Activated B cell treated with CpG ODN at 0.5 μM for 24 hours (primary cell): ENCODE measurements at regions not wholly inside any gene's neighbourhood (a gene's known extent, or its start where the extent isn't known, plus 50 kb on each side); places are given as distances from the start of the nearest gene placed in this dataset.

ENCODE experiments used
- ATAC-seq: fragments of 200-7000 bp; cut with Tn5 transposase; one replicate; pipeline ENCODE4 v1.10.0; 2021; ENCODE audit warnings: low read depth, mild to moderate bottlenecking, moderate library complexity
- CTCF ChIA-PET: fragments of 350-600 bp; sonication (Branson Sonifier 250); formaldehyde crosslinking; loops from one replicate; lab custom pipeline; 2021; ENCODE audit warnings: antibody characterized with exemption; lab: Charles Lee
- POLR2A ChIA-PET: fragments of 350-600 bp; sonication (Branson Sonifier 250); formaldehyde crosslinking; loops from one replicate; lab custom pipeline; 2021; ENCODE audit warnings: antibody characterized with exemption; lab: Charles Lee
- DNase-seq: peaks from one replicate; pipeline ENCODE4 v3.0.0; 2022
- H3K27ac Mint-ChIP-seq: one replicate; pipeline ENCODE4 v1.8.0; 2020; ENCODE audit warnings: mixed read lengths
- H3K27me3 Mint-ChIP-seq: one replicate; pipeline ENCODE4 v1.8.0; 2021; ENCODE audit warnings: mixed read lengths
- H3K36me3 Mint-ChIP-seq: one replicate; pipeline ENCODE4 v1.8.0; 2021; ENCODE audit warnings: low read depth, mixed read lengths
- H3K4me1 Mint-ChIP-seq: one replicate; pipeline ENCODE4 v1.8.0; 2021; ENCODE audit warnings: mixed read lengths
- H3K4me3 Mint-ChIP-seq: one replicate; pipeline ENCODE4 v1.8.0; 2020; ENCODE audit warnings: mild to moderate bottlenecking, mixed read lengths
- H3K9me3 Mint-ChIP-seq: one replicate; pipeline ENCODE4 v1.8.0; 2020; ENCODE audit warnings: mixed read lengths
- CTCF ChIP-seq: fragments of 200-600 bp; IDR thresholded peaks from one replicate; pipeline ENCODE4 v1.8.0; 2022; ENCODE audit warnings: antibody characterized with exemption, mild to moderate bottlenecking
- intact Hi-C: fragments of 100-400 bp; cut with micrococcal nuclease; formaldehyde crosslinking; loops from one replicate; pipeline ENCODE4 v1.15.1; 2024

- Mint-ChIP-seq H3K27ac (no peak overlapping the region), H3K27me3 (no peaks in the 10 kb centered on the region), H3K4me3 (no peak overlapping the region), H3K4me1 (no peaks in the 10 kb centered on the region), H3K36me3 (no peaks in the 10 kb centered on the region), H3K9me3 (peaks cover 14% of the 10 kb centered on the region)
- intact Hi-C loops, result no loop called here
- no peak for DNase-seq
- ATAC-seq, result no peak
- ChIA-PET POLR2A (no interaction called here), CTCF (no interaction called here)
- TF ChIP-seq CTCF, result no peak
Measured at GRCh38 chr4:171170671-171171070, 642.5 kb upstream of the GALNTL6 start.

GRCh38 chr4:171169396-171169795 is 643.8 kb upstream of the GALNTL6 start:
- DNase-seq, result no peak
- Mint-ChIP-seq H3K9me3 (peaks cover 14% of the 10 kb centered on the region), H3K27ac (no peak overlapping the region), H3K27me3 (no peaks in the 10 kb centered on the region), H3K4me3 (no peak overlapping the region), H3K4me1 (no peaks in the 10 kb centered on the region), H3K36me3 (no peaks in the 10 kb centered on the region)
- TF ChIP-seq CTCF, result no peak
- POLR2A ChIA-PET, result no interaction called here
- ATAC-seq, result no peak
- intact Hi-C loops, result no loop called here
- CTCF ChIA-PET, result no interaction called here

GRCh38 chr4:171162478-171162877 is 650.7 kb upstream of the GALNTL6 start:
- H3K4me3 Mint-ChIP-seq, result no peak overlapping the region
- no peaks in the 10 kb centered on the region for H3K36me3 Mint-ChIP-seq
- H3K27me3 Mint-ChIP-seq, result no peaks in the 10 kb centered on the region
- intact Hi-C loops, result no loop called here
- ChIA-PET POLR2A (no interaction called here), CTCF (no interaction called here)
- no peaks in the 10 kb centered on the region for H3K4me1 Mint-ChIP-seq
- H3K27ac Mint-ChIP-seq, result no peak overlapping the region
- DNase-seq (no peak), ATAC-seq (no peak)
- H3K9me3 Mint-ChIP-seq, result peaks cover 4% of the 10 kb centered on the region
- no peak for TF ChIP-seq CTCF

- DNase-seq (no peak), ATAC-seq (no peak)
- TF ChIP-seq CTCF, result no peak
- Mint-ChIP-seq H3K36me3 (no peaks in the 10 kb centered on the region), H3K4me3 (no peak overlapping the region), H3K9me3 (no peaks in the 10 kb centered on the region), H3K4me1 (no peaks in the 10 kb centered on the region), H3K27me3 (no peaks in the 10 kb centered on the region), H3K27ac (no peak overlapping the region)
- ChIA-PET POLR2A (no interaction called here), CTCF (no interaction called here)
- intact Hi-C loops, result no loop called here
Measured at GRCh38 chr4:171157462-171158082, 655.6 kb upstream of the GALNTL6 start.

- H3K36me3 Mint-ChIP-seq, result no peaks in the 10 kb centered on the region
- H3K27ac Mint-ChIP-seq, result no peak overlapping the region
- ChIA-PET POLR2A (no interaction called here), CTCF (no interaction called here)
- intact Hi-C loops, result no loop called here
- TF ChIP-seq CTCF, result no peak
- ATAC-seq, result no peak
- no peak overlapping the region for H3K4me3 Mint-ChIP-seq
- H3K9me3 Mint-ChIP-seq, result no peaks in the 10 kb centered on the region
- no peaks in the 10 kb centered on the region for H3K4me1 Mint-ChIP-seq
- no peak for DNase-seq
- no peaks in the 10 kb centered on the region for H3K27me3 Mint-ChIP-seq
Measured at GRCh38 chr4:171142639-171143038, 670.6 kb upstream of the GALNTL6 start.
